PC-9 (cell line): ENCODE measurements at regions not wholly inside any gene's neighbourhood (a gene's known extent, or its start where the extent isn't known, plus 50 kb on each side); places are given as distances from the start of the nearest gene placed in this dataset.

Source experiments
- BruUV-seq: library from RNA; stranded (reverse); fragments of 400-500 nt; replicated peaks from 2 replicates; lab custom pipeline; 2021; lab: Mats Ljungman, UMichigan
- CTCF ChIA-PET: fragments of 300-600 bp; sonication (Branson Sonifier 250); formaldehyde crosslinking; loops from one replicate; lab custom pipeline; 2022; ENCODE audit warnings: antibody characterized with exemption; lab: Charles Lee
- POLR2A ChIA-PET: fragments of 300-600 bp; sonication (Branson Sonifier 250); formaldehyde crosslinking; loops from one replicate; lab custom pipeline; 2022; ENCODE audit warnings: antibody characterized with exemption; ENCODE audit not compliant: unreplicated experiment; lab: Charles Lee
- DNase-seq, 2 experiments: peaks; one replicate each; pipeline versions ENCODE4 v3.0.0 to v3.0.0-alpha.2; 2015 to 2022; ENCODE audit warnings: mixed read lengths in 1 of 2
- H2AFZ ChIP-seq: fragments of 200-600 bp; sonication (generic); 2 replicates; pipeline ENCODE4 v1.8.1; 2017; ENCODE audit warnings: antibody characterized with exemption
- H3F3A ChIP-seq: fragments of 200-600 bp; sonication (generic); 2 replicates; pipeline ENCODE4 v1.8.1; 2017; ENCODE audit warnings: antibody characterized with exemption, mild to moderate bottlenecking, low read depth; ENCODE audit not compliant: insufficient read depth
- H3K27ac ChIP-seq: fragments of 200-600 bp; sonication (generic); 2 replicates; pipeline ENCODE4 v1.6.1; 2016; ENCODE audit warnings: mixed run types
- H3K27me3 ChIP-seq: fragments of 200-600 bp; sonication (generic); 2 replicates; pipeline ENCODE4 v1.6.1; 2016; ENCODE audit warnings: low read depth, mixed run types; ENCODE audit not compliant: insufficient read depth
- H3K36me3 ChIP-seq: fragments of 200-600 bp; sonication (generic); 2 replicates; pipeline ENCODE4 v1.6.1; 2016; ENCODE audit warnings: low read depth, mixed run types
- H3K4me1 ChIP-seq: fragments of 200-600 bp; sonication (generic); replicated peaks from 2 replicates; pipeline ENCODE4 v1.6.1; 2016; ENCODE audit warnings: mixed run types; ENCODE audit not compliant: insufficient read depth
- H3K4me2 ChIP-seq: fragments of 200-600 bp; sonication (generic); 2 replicates; pipeline ENCODE4 v1.6.1; 2017; ENCODE audit warnings: mixed run types
- H3K4me3 ChIP-seq: fragments of 200-600 bp; sonication (generic); 2 replicates; pipeline ENCODE4 v1.6.1; 2016; ENCODE audit warnings: mixed run types
- H3K79me2 ChIP-seq: fragments of 200-600 bp; sonication (generic); 2 replicates; pipeline ENCODE4 v1.6.1; 2017; ENCODE audit warnings: low read depth, mixed run types
- H3K9me2 ChIP-seq: fragments of 200-600 bp; sonication (generic); 2 replicates; pipeline ENCODE4 v1.8.1; 2017; ENCODE audit warnings: mild to moderate bottlenecking; ENCODE audit not compliant: insufficient read depth
- H3K9me3 ChIP-seq: fragments of 200-600 bp; sonication (generic); 2 replicates; pipeline ENCODE4 v1.8.1; 2016; ENCODE audit warnings: low read depth; ENCODE audit not compliant: insufficient read depth
- H4K20me1 ChIP-seq: fragments of 200-600 bp; sonication (generic); 2 replicates; pipeline ENCODE4 v1.8.1; 2017; ENCODE audit not compliant: insufficient read depth
- CTCF ChIP-seq: fragments of 200-600 bp; sonication (generic); conservative IDR thresholded peaks from 2 replicates; pipeline ENCODE4 v1.6.1; 2017; ENCODE audit warnings: mixed run types, antibody characterized with exemption, mild to moderate bottlenecking, moderate library complexity
- EZH2 ChIP-seq: fragments of 200-600 bp; sonication (generic); IDR thresholded peaks from 2 replicates; pipeline ENCODE4 v1.8.0; 2017; ENCODE audit warnings: antibody characterized with exemption, low read depth
- intact Hi-C: fragments of 100-400 bp; cut with micrococcal nuclease; formaldehyde crosslinking; loops from one replicate; pipeline ENCODE4 v1.10.0; 2022; ENCODE audit not compliant: unreplicated experiment

- H3K9me2 ChIP-seq: no peaks in the 10 kb centered on the region
- H3K36me3 ChIP-seq: no peaks in the 10 kb centered on the region
- intact Hi-C loops: no loop called here
- H4K20me1 ChIP-seq: no peaks in the 10 kb centered on the region; the same call in 1 of the 2 replicates
- H3K4me2 ChIP-seq: no peak overlapping the region
- no peaks in the 10 kb centered on the region for H3K4me1 ChIP-seq
- POLR2A ChIA-PET: no interaction called here
- H3F3A ChIP-seq: no peaks in the 10 kb centered on the region
- CTCF ChIA-PET: no interaction called here
- no peak for DNase-seq
- no peak overlapping the region for H3K4me3 ChIP-seq
- TF ChIP-seq EZH2 (no peak), CTCF (no peak)
- H3K9me3 ChIP-seq: no peaks in the 10 kb centered on the region
- no peaks in the 10 kb centered on the region for H3K79me2 ChIP-seq
- no peak overlapping the region for H3K27ac ChIP-seq
- BruUV-seq: no TSS peak
- no peak overlapping the region for H2AFZ ChIP-seq
- no peaks in the 10 kb centered on the region for H3K27me3 ChIP-seq
Measured at GRCh38 chr11:28581286-28582242, 473.4 kb downstream of the METTL15 start.

GRCh38 chr11:28571371-28571770 lies 463.2 kb downstream of the METTL15 start:
- H3K27me3 ChIP-seq: no peaks in the 10 kb centered on the region
- intact Hi-C loops: no loop called here
- no TSS peak for BruUV-seq
- ChIA-PET POLR2A (no interaction called here), CTCF (no interaction called here)
- H3K4me1 ChIP-seq: no peaks in the 10 kb centered on the region
- H3K27ac ChIP-seq: no peak overlapping the region
- no peaks in the 10 kb centered on the region for H3K36me3 ChIP-seq
- H3F3A ChIP-seq: no peaks in the 10 kb centered on the region
- no peaks in the 10 kb centered on the region for H4K20me1 ChIP-seq
- DNase-seq: no peak
- no peaks in the 10 kb centered on the region for H3K9me2 ChIP-seq
- no peak overlapping the region for H2AFZ ChIP-seq
- H3K4me3 ChIP-seq: no peak overlapping the region
- no peak for TF ChIP-seq EZH2
- TF ChIP-seq CTCF: no peak
- no peak overlapping the region for H3K4me2 ChIP-seq
- H3K79me2 ChIP-seq: no peaks in the 10 kb centered on the region
- no peaks in the 10 kb centered on the region for H3K9me3 ChIP-seq

- Histone ChIP-seq H3K27ac (no peak overlapping the region), H3K27me3 (no peaks in the 10 kb centered on the region), H3F3A (no peaks in the 10 kb centered on the region), H3K9me3 (no peaks in the 10 kb centered on the region), H2AFZ (no peak overlapping the region), H3K36me3 (no peaks in the 10 kb centered on the region), H4K20me1 (no peaks in the 10 kb centered on the region), H3K9me2 (no peaks in the 10 kb centered on the region), H3K4me3 (no peak overlapping the region), H3K4me1 (no peaks in the 10 kb centered on the region), H3K79me2 (no peaks in the 10 kb centered on the region), H3K4me2 (no peak overlapping the region)
- POLR2A ChIA-PET: no interaction called here
- intact Hi-C loops: no loop called here
- CTCF ChIA-PET: no interaction called here
- DNase-seq: no peak
- TF ChIP-seq EZH2: no peak
- TF ChIP-seq CTCF: no peak
- BruUV-seq: no TSS peak
Measured at GRCh38 chr11:28569106-28569505, 460.9 kb downstream of the METTL15 start.
